Nephron (organoid): ENCODE measurements at regions not wholly inside any gene's neighbourhood (a gene's known extent, or its start where the extent isn't known, plus 50 kb on each side); places are given as distances from the start of the nearest gene placed in this dataset.

Experiments used
- H3K27ac Mint-ChIP-seq, 3 experiments: 2 replicates each; pipeline ENCODE4 v1.8.0; 2020; ENCODE audit warnings: mixed read lengths in 3 of 3, mild to moderate bottlenecking in 2 of 3, moderate library complexity in 1 of 3
- H3K27me3 Mint-ChIP-seq: 2 replicates; pipeline ENCODE4 v1.8.0; 2021; ENCODE audit warnings: low read depth, mild to moderate bottlenecking, moderate library complexity, mixed read lengths
- H3K36me3 Mint-ChIP-seq: 2 replicates; pipeline ENCODE4 v1.8.0; 2020; ENCODE audit warnings: low read depth, mixed read lengths
- H3K4me1 Mint-ChIP-seq: 2 replicates; pipeline ENCODE4 v1.8.0; 2020; ENCODE audit warnings: mixed read lengths
- H3K4me3 Mint-ChIP-seq, 3 experiments: 2 replicates each; pipeline ENCODE4 v1.8.0; 2020; ENCODE audit warnings: mild to moderate bottlenecking in 3 of 3, mixed read lengths in 3 of 3, moderate library complexity in 2 of 3
- H3K9me3 Mint-ChIP-seq: 2 replicates; pipeline ENCODE4 v1.8.0; 2020; ENCODE audit warnings: mixed read lengths
- TF ChIP-seq, protein P1 (sequence below), 3 experiments: fragments of 200-600 bp; sonication (generic); IDR thresholded peaks; one replicate each; pipeline ENCODE4 v1.5.0; 2021; ENCODE audit warnings: antibody characterized with exemption in 3 of 3; ENCODE audit not compliant: unreplicated experiment in 3 of 3

DNA sequence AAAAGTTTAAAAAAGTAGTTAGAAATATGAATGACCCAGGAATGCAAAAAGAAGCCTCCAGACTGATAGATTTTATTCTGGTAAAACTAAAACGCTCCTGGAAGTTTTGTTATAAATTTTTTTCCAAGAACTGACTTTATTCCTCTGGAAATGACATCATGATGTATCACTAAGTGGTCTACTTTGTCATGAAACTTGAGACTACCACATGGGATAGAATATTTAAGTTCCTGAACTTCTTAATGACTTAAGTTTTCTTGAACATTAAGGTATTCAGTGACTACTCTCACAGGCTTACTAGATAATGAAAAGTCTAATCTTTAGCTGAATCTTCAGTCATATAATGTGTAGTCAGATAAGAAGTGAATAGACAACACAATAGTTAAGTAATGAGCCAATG is 842.2 kb downstream of the USP25 start:
- TF ChIP-seq, protein P1, sequence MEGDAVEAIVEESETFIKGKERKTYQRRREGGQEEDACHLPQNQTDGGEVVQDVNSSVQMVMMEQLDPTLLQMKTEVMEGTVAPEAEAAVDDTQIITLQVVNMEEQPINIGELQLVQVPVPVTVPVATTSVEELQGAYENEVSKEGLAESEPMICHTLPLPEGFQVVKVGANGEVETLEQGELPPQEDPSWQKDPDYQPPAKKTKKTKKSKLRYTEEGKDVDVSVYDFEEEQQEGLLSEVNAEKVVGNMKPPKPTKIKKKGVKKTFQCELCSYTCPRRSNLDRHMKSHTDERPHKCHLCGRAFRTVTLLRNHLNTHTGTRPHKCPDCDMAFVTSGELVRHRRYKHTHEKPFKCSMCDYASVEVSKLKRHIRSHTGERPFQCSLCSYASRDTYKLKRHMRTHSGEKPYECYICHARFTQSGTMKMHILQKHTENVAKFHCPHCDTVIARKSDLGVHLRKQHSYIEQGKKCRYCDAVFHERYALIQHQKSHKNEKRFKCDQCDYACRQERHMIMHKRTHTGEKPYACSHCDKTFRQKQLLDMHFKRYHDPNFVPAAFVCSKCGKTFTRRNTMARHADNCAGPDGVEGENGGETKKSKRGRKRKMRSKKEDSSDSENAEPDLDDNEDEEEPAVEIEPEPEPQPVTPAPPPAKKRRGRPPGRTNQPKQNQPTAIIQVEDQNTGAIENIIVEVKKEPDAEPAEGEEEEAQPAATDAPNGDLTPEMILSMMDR (IDR thresholded peaks at IDR 0.05; ENCODE audit: unreplicated experiment in 3 of 3) = no peak
- Mint-ChIP-seq H3K9me3 (no peaks in the 10 kb centered on the region), H3K4me3 (no peak overlapping the region), H3K27ac (peak overlapping the region; percentile 31 to 70 (median 56)), H3K36me3 (peaks cover 21% of the 10 kb centered on the region), H3K27me3 (no peaks in the 10 kb centered on the region), H3K4me1 (peaks cover 55% of the 10 kb centered on the region)

GRCh38 chr21:16573578-16573977 is 843.8 kb downstream of the USP25 start:
- H3K36me3 Mint-ChIP-seq = peaks cover 19% of the 10 kb centered on the region
- no peaks in the 10 kb centered on the region for H3K9me3 Mint-ChIP-seq
- no peaks in the 10 kb centered on the region for H3K27me3 Mint-ChIP-seq
- H3K4me3 Mint-ChIP-seq = no peak overlapping the region
- TF ChIP-seq, protein P1 (IDR thresholded peaks at IDR 0.05; ENCODE audit: unreplicated experiment in 3 of 3) = no peak
- H3K4me1 Mint-ChIP-seq = peaks cover 56% of the 10 kb centered on the region
- H3K27ac Mint-ChIP-seq = peak overlapping the region; percentile 82 to 90 (median 88)

DNA sequence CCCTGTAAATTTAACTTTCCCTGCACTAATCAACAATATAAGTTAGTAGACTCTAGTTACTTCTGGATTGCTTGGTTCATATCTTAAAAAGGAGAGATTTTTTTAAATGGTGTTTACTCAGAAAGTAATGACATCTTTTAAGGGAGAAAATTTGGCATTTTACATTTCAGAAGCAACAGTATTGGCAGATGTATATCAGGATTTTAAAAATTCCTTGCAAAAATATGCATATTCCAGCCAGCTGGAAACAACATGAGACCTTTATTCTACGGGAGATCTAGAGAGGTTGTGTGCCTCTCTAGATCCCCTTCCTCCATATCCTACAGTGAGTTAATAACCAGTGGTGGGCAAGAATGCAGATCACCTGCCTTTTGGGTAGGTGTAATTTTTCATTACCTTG is 848.2 kb downstream of the USP25 start:
- peaks cover 59% of the 10 kb centered on the region for H3K4me1 Mint-ChIP-seq
- H3K27ac Mint-ChIP-seq = peak overlapping the region; percentile 79 to 100 (median 98)
- H3K9me3 Mint-ChIP-seq = no peaks in the 10 kb centered on the region
- H3K36me3 Mint-ChIP-seq = peaks cover 18% of the 10 kb centered on the region
- H3K4me3 Mint-ChIP-seq = no peak overlapping the region
- no peaks in the 10 kb centered on the region for H3K27me3 Mint-ChIP-seq
- TF ChIP-seq, protein P1 (IDR thresholded peaks at IDR 0.05; ENCODE audit: unreplicated experiment in 3 of 3) = no peak

- H3K9me3 Mint-ChIP-seq = no peaks in the 10 kb centered on the region
- TF ChIP-seq, protein P1 (IDR thresholded peaks at IDR 0.05; ENCODE audit: unreplicated experiment in 3 of 3) = no peak
These were observed 849.1 kb downstream of the USP25 start for GRCh38 chr21:16578912-16579311.

GRCh38 chr21:16579538-16579937 is 849.8 kb downstream of the USP25 start:
- TF ChIP-seq, protein P1 (IDR thresholded peaks at IDR 0.05; ENCODE audit: unreplicated experiment in 3 of 3) = no peak
- peak overlapping the region; percentile 98 to 100 (median 98) for H3K27ac Mint-ChIP-seq
- H3K27me3 Mint-ChIP-seq = no peaks in the 10 kb centered on the region
- peaks cover 48% of the 10 kb centered on the region for H3K4me1 Mint-ChIP-seq
- peak overlapping the region; percentile 10 to 49 (median 24) for H3K4me3 Mint-ChIP-seq
- H3K36me3 Mint-ChIP-seq = peaks cover 17% of the 10 kb centered on the region
- H3K9me3 Mint-ChIP-seq = no peaks in the 10 kb centered on the region

More at GRCh38 chr21:16578912-16579311, 849.1 kb downstream of the USP25 start:
- H3K27me3 Mint-ChIP-seq = no peaks in the 10 kb centered on the region
- H3K27ac Mint-ChIP-seq = peak overlapping the region; percentile 98 to 100 (median 98)
- peak overlapping the region in 1 of 3 experiments; percentile 54 for H3K4me3 Mint-ChIP-seq
- peaks cover 55% of the 10 kb centered on the region for H3K4me1 Mint-ChIP-seq
- H3K36me3 Mint-ChIP-seq = peaks cover 17% of the 10 kb centered on the region

- H3K36me3 Mint-ChIP-seq = peaks cover 13% of the 10 kb centered on the region
- TF ChIP-seq, protein P1 (IDR thresholded peaks at IDR 0.05; ENCODE audit: unreplicated experiment in 3 of 3) = no peak
- peak overlapping the region in 2 of 3 experiments; percentile 10 to 53 for H3K4me3 Mint-ChIP-seq
- H3K27me3 Mint-ChIP-seq = no peaks in the 10 kb centered on the region
- H3K4me1 Mint-ChIP-seq = peaks cover 43% of the 10 kb centered on the region
- no peaks in the 10 kb centered on the region for H3K9me3 Mint-ChIP-seq
- peak overlapping the region; percentile 98 to 100 (median 98) for H3K27ac Mint-ChIP-seq
These were observed 850.9 kb downstream of the USP25 start for GRCh38 chr21:16580661-16581060.
